ENCODE measurements at regions not wholly inside any gene's neighbourhood (a gene's known extent, or its start where the extent isn't known, plus 50 kb on each side); places are given as distances from the start of the nearest gene placed in this dataset.

- no peak for ATAC-seq
- no TSS peak for BruUV-seq (replicated peaks)
- no peak overlapping the region for H3K4me2 ChIP-seq (ENCODE audit: low read length)
- DNase-seq (ENCODE audit: low read depth, low spot score): no peak
- no peaks in the 10 kb centered on the region for H4K20me1 ChIP-seq (ENCODE audit: insufficient read depth)
- ChIA-PET POLR2A (no interaction called here), RAD21 (ENCODE audit: low non-redundant PET in 1 of 2, low total read pairs in 2 of 2, uncharacterized antibody in 2 of 2, unreplicated experiment in 2 of 2) (no interaction called here), CTCF (no interaction called here)
- H3K27ac ChIP-seq (ENCODE audit: low read depth, low read length): no peak overlapping the region
- TF ChIP-seq CBX3 (IDR thresholded peaks at IDR 0.05; ENCODE audit: low read depth) (no peak), SP1 (IDR thresholded peaks at IDR 0.05; ENCODE audit: low read depth) (no peak), SIN3A (IDR thresholded peaks at IDR 0.05; ENCODE audit: low read depth) (no peak), POLR2A (IDR thresholded peaks at IDR 0.05; ENCODE audit: borderline replicate concordance, extremely low read depth, insufficient read depth, insufficient read length) (no peak), CTCF (IDR thresholded peaks at IDR 0.05 in 2 of 3, conservative IDR thresholded peaks at IDR 0.05 in 1 of 3; ENCODE audit: borderline replicate concordance in 1 of 3, insufficient read depth in 1 of 3, low read depth in 2 of 3, low read length in 2 of 3) (no peak), FOSL1 (IDR thresholded peaks at IDR 0.05; ENCODE audit: low read depth) (no peak), RAD21 (IDR thresholded peaks at IDR 0.05; ENCODE audit: low read depth) (no peak), CEBPB (IDR thresholded peaks at IDR 0.05; ENCODE audit: low read depth) (no peak), ATF3 (IDR thresholded peaks at IDR 0.05) (no peak), ELF1 (IDR thresholded peaks at IDR 0.05; ENCODE audit: borderline replicate concordance, low read depth) (no peak), EGR1 (IDR thresholded peaks at IDR 0.05; ENCODE audit: low read depth) (no peak), TCF7L2 (IDR thresholded peaks at IDR 0.05; ENCODE audit: borderline replicate concordance, extremely low read depth, insufficient read depth, insufficient read length) (no peak), JUND (IDR thresholded peaks at IDR 0.05) (no peak), EZH2phosphoT487 (IDR thresholded peaks at IDR 0.05; ENCODE audit: borderline replicate concordance) (no peak), YY1 (IDR thresholded peaks at IDR 0.05; ENCODE audit: extremely low read depth, insufficient replicate concordance, low read depth, low read length) (no peak), ZFX (IDR thresholded peaks at IDR 0.05) (no peak), POLR2AphosphoS5 (IDR thresholded peaks at IDR 0.05; ENCODE audit: low read depth, low read length) (no peak), MAX (IDR thresholded peaks at IDR 0.05) (no peak)
- H3K4me3 ChIP-seq (replicated peaks in 1 of 2; ENCODE audit: low read depth in 1 of 2, low read length in 2 of 2): no peak overlapping the region
- no peak overlapping the region for H2AFZ ChIP-seq (ENCODE audit: low read depth, low read length, poor library complexity, severe bottlenecking)
- H3K9me3 ChIP-seq (ENCODE audit: control insufficient read depth in 1 of 2, insufficient read depth in 1 of 2, low read depth in 1 of 2, low read length in 2 of 2): no peaks in the 10 kb centered on the region
- intact Hi-C loops (cut with micrococcal nuclease): no loop called here
- no peaks in the 10 kb centered on the region for H3K4me1 ChIP-seq (ENCODE audit: control insufficient read depth in 1 of 2, insufficient read depth in 2 of 2, low read length in 2 of 2)
- H3K79me2 ChIP-seq (ENCODE audit: insufficient read depth, low read length): no peaks in the 10 kb centered on the region
- no peaks in the 10 kb centered on the region for H3K27me3 ChIP-seq (ENCODE audit: insufficient read depth, low read length)
- H3K9ac ChIP-seq (ENCODE audit: low read length): no peak overlapping the region
- H3K9me2 ChIP-seq (ENCODE audit: insufficient read depth): no peaks in the 10 kb centered on the region
- H3K36me3 ChIP-seq (ENCODE audit: control insufficient read depth in 1 of 2, insufficient read depth in 2 of 2, low read length in 2 of 2): no peaks in the 10 kb centered on the region
Measured at GRCh38 chr5:107284822-107285525, 385.8 kb downstream of the EFNA5 start.

Measured in HCT116 (cell line).